ENCODE measurements at regions not wholly inside any gene's neighbourhood (a gene's known extent, or its start where the extent isn't known, plus 50 kb on each side); places are given as distances from the start of the nearest gene placed in this dataset.

DNA sequence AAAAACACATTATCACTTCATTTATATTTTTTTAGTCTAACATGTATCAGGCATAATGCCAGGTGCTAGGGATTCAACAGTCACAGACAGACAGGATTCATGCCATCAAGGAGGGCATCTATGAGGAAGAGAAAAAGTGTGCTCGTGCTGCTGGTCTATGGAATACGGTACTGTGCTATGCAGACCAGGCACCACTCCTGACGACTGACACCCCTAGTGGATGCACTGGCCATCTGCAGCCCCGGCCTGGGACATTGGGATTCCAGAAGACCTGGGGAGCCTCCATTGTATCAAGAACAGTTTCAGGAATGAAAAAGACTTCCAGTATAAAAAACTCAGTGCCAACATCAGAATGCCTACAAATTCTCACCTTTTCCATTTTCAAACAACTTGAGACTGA is 94.0 kb downstream of the KLF12 start:
- H3K27me3 ChIP-seq (replicated peaks; ENCODE audit: control insufficient read depth, insufficient read depth, low read length), result no peaks in the 10 kb centered on the region
- no peaks in the 10 kb centered on the region for H3K36me3 ChIP-seq (ENCODE audit: control insufficient read depth, insufficient read depth, low read length, severe bottlenecking)
- no peak for DNase-seq (ENCODE audit: low read depth)
- H3K9me3 ChIP-seq (ENCODE audit: control insufficient read depth, low read length), result no peaks in the 10 kb centered on the region
- no peak overlapping the region for H3K4me3 ChIP-seq (ENCODE audit: low read length)
- no peaks in the 10 kb centered on the region for H3K4me1 ChIP-seq (ENCODE audit: control insufficient read depth, insufficient read depth, low read length)
- no peak overlapping the region for H3K9ac ChIP-seq (ENCODE audit: low read length)

DNA sequence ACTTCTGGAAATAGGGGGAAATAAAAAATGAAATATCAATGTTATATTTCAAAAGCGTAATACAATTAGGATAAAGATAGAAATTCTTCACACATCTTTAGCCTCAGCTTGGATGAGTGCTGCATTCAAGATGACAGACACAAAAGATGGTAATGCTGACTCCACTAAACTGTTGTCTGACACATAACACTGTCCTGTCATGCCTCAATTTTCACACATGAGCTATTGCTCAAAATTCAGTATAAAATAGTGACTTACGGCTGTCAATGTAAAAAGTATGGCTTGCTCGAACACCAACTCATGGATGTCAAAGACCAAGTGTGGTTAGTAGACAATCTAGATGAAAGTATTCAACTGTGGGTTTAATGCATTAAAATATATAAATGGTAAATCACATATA is 94.5 kb downstream of the KLF12 start:
- Histone ChIP-seq H3K27me3 (replicated peaks; ENCODE audit: control insufficient read depth, insufficient read depth, low read length) (no peaks in the 10 kb centered on the region), H3K9ac (ENCODE audit: low read length) (no peak overlapping the region), H3K36me3 (ENCODE audit: control insufficient read depth, insufficient read depth, low read length, severe bottlenecking) (no peaks in the 10 kb centered on the region), H3K9me3 (ENCODE audit: control insufficient read depth, low read length) (no peaks in the 10 kb centered on the region), H3K4me3 (ENCODE audit: low read length) (no peak overlapping the region), H3K4me1 (ENCODE audit: control insufficient read depth, insufficient read depth, low read length) (no peaks in the 10 kb centered on the region)
- DNase-seq (ENCODE audit: low read depth), result no peak

GRCh38 chr13:74039154-74039553 is 95.0 kb downstream of the KLF12 start:
- Histone ChIP-seq H3K9ac (ENCODE audit: low read length) (no peak overlapping the region), H3K27me3 (replicated peaks; ENCODE audit: control insufficient read depth, insufficient read depth, low read length) (no peaks in the 10 kb centered on the region), H3K4me3 (ENCODE audit: low read length) (no peak overlapping the region), H3K36me3 (ENCODE audit: control insufficient read depth, insufficient read depth, low read length, severe bottlenecking) (no peaks in the 10 kb centered on the region), H3K4me1 (ENCODE audit: control insufficient read depth, insufficient read depth, low read length) (no peaks in the 10 kb centered on the region), H3K9me3 (ENCODE audit: control insufficient read depth, low read length) (no peaks in the 10 kb centered on the region)
- DNase-seq (ENCODE audit: low read depth), result no peak

GRCh38 chr13:74037762-74038161 is 96.4 kb downstream of the KLF12 start:
- no peaks in the 10 kb centered on the region for H3K36me3 ChIP-seq (ENCODE audit: control insufficient read depth, insufficient read depth, low read length, severe bottlenecking)
- H3K4me3 ChIP-seq (ENCODE audit: low read length), result no peak overlapping the region
- H3K9ac ChIP-seq (ENCODE audit: low read length), result no peak overlapping the region
- peaks cover 5% of the 10 kb centered on the region for H3K4me1 ChIP-seq (ENCODE audit: control insufficient read depth, insufficient read depth, low read length)
- H3K9me3 ChIP-seq (ENCODE audit: control insufficient read depth, low read length), result no peaks in the 10 kb centered on the region
- no peaks in the 10 kb centered on the region for H3K27me3 ChIP-seq (replicated peaks; ENCODE audit: control insufficient read depth, insufficient read depth, low read length)
- no peak for DNase-seq (ENCODE audit: low read depth)

- Histone ChIP-seq H3K36me3 (ENCODE audit: control insufficient read depth, insufficient read depth, low read length, severe bottlenecking) (no peaks in the 10 kb centered on the region), H3K9me3 (ENCODE audit: control insufficient read depth, low read length) (no peaks in the 10 kb centered on the region), H3K9ac (ENCODE audit: low read length) (no peak overlapping the region), H3K27me3 (replicated peaks; ENCODE audit: control insufficient read depth, insufficient read depth, low read length) (no peaks in the 10 kb centered on the region), H3K4me1 (ENCODE audit: control insufficient read depth, insufficient read depth, low read length) (peaks cover 10% of the 10 kb centered on the region), H3K4me3 (ENCODE audit: low read length) (no peak overlapping the region)
- DNase-seq (ENCODE audit: low read depth), result no peak
Observed at GRCh38 chr13:74036373-74036772, 97.8 kb downstream of the KLF12 start.

DNA sequence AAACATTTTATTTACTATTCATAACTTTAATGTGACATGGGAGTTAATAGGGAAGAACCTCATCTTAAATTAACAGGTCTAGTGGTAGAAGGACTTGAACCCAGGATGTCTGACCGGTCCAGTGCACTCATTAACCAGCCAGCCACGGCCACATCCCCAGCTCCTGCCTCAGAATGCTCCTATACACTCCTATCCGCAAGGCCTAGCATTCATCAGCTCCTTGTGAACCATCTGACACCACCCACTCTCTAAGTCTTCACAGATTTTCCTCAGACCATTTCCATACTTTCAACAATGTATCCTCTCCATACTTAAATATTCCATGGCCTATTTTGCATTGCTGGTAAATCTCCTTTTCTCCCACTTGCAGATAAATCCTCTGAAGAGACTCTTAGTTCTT is 98.3 kb downstream of the KLF12 start:
- no peak for DNase-seq (ENCODE audit: low read depth)
- H3K9me3 ChIP-seq (ENCODE audit: control insufficient read depth, low read length), result no peaks in the 10 kb centered on the region
- H3K36me3 ChIP-seq (ENCODE audit: control insufficient read depth, insufficient read depth, low read length, severe bottlenecking), result no peaks in the 10 kb centered on the region
- no peak overlapping the region for H3K9ac ChIP-seq (ENCODE audit: low read length)
- peaks cover 10% of the 10 kb centered on the region for H3K4me1 ChIP-seq (ENCODE audit: control insufficient read depth, insufficient read depth, low read length)
- H3K4me3 ChIP-seq (ENCODE audit: low read length), result no peak overlapping the region
- H3K27me3 ChIP-seq (replicated peaks; ENCODE audit: control insufficient read depth, insufficient read depth, low read length), result no peaks in the 10 kb centered on the region

- DNase-seq (ENCODE audit: low read depth), result no peak
- H3K36me3 ChIP-seq (ENCODE audit: control insufficient read depth, insufficient read depth, low read length, severe bottlenecking), result no peaks in the 10 kb centered on the region
- H3K9ac ChIP-seq (ENCODE audit: low read length), result peak overlapping the region; percentile 61
- H3K4me3 ChIP-seq (ENCODE audit: low read length), result peak overlapping the region; percentile 76
- H3K4me1 ChIP-seq (ENCODE audit: control insufficient read depth, insufficient read depth, low read length), result peaks cover 10% of the 10 kb centered on the region
- H3K9me3 ChIP-seq (ENCODE audit: control insufficient read depth, low read length), result no peaks in the 10 kb centered on the region
- H3K27me3 ChIP-seq (replicated peaks; ENCODE audit: control insufficient read depth, insufficient read depth, low read length), result no peaks in the 10 kb centered on the region
Observed at GRCh38 chr13:74032325-74032724, 101.9 kb downstream of the KLF12 start.

DNA sequence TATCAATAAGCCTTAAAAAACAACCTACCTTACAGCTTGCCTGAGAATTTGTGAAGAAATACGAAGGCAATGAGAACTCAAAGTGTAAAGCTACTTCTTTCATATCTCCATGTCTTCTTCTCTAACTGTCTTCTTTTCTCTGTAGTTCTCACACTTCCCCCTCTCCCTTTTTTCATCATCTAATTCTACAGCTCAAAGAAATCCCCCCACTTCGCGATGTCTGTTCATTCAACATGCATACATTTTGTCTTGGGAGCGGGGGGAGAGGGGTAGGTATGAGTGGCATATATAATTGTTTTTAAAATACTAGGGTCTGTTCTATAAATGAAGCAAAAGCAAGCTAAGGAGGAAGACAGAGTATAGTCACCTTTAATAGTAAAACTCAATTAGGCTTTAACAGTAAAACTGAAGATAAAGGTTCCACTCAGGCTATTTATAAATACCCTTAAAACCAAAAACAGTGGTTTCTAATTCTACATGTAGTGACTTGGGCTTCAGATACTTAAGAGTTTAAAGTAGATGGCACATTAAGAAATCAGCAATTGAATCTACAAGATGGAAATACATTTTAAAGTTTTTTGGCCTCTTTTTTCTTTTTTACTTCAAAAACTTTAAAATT is 106.9 kb downstream of the KLF12 start:
- Histone ChIP-seq H3K9me3 (ENCODE audit: control insufficient read depth, low read length) (no peaks in the 10 kb centered on the region), H3K36me3 (ENCODE audit: control insufficient read depth, insufficient read depth, low read length, severe bottlenecking) (no peaks in the 10 kb centered on the region), H3K27me3 (replicated peaks; ENCODE audit: control insufficient read depth, insufficient read depth, low read length) (no peaks in the 10 kb centered on the region), H3K9ac (ENCODE audit: low read length) (no peak overlapping the region), H3K4me3 (ENCODE audit: low read length) (no peak overlapping the region), H3K4me1 (ENCODE audit: control insufficient read depth, insufficient read depth, low read length) (peaks cover 4% of the 10 kb centered on the region)
- DNase-seq (ENCODE audit: low read depth), result no peak

DNA sequence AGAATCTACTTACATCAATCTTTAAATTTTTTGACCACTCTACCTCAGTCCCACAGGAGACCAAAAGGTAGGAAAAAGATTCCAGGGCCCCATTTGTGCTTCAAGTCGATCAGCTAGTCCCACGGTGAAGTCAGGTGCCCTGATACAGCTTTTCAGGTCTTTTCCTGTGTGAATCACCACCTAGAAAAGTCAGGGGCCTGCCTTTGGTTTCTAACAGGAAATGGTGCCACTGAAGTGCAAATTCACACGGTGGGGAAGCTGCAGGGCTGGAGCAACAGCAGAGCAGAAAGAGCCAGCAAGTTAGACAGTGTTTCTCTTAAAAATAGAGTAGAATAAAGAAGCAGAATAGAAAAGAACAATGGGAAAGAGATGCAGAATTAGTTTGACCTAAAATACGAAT is 107.5 kb downstream of the KLF12 start:
- H3K4me3 ChIP-seq (ENCODE audit: low read length), result no peak overlapping the region

GRCh38 chr13:74025369-74025768 is 108.8 kb downstream of the KLF12 start:
- Histone ChIP-seq H3K4me3 (ENCODE audit: low read length) (no peak overlapping the region), H3K9me3 (ENCODE audit: control insufficient read depth, low read length) (no peaks in the 10 kb centered on the region), H3K36me3 (ENCODE audit: control insufficient read depth, insufficient read depth, low read length, severe bottlenecking) (no peaks in the 10 kb centered on the region), H3K4me1 (ENCODE audit: control insufficient read depth, insufficient read depth, low read length) (no peaks in the 10 kb centered on the region), H3K9ac (ENCODE audit: low read length) (no peak overlapping the region), H3K27me3 (replicated peaks; ENCODE audit: control insufficient read depth, insufficient read depth, low read length) (no peaks in the 10 kb centered on the region)
- no peak for DNase-seq (ENCODE audit: low read depth)

More for the DNA sequence above, 107.5 kb downstream of the KLF12 start:
- H3K9ac ChIP-seq (ENCODE audit: low read length), result no peak overlapping the region
- H3K36me3 ChIP-seq (ENCODE audit: control insufficient read depth, insufficient read depth, low read length, severe bottlenecking), result no peaks in the 10 kb centered on the region
- H3K27me3 ChIP-seq (replicated peaks; ENCODE audit: control insufficient read depth, insufficient read depth, low read length), result no peaks in the 10 kb centered on the region
- DNase-seq (ENCODE audit: low read depth), result no peak
- H3K4me1 ChIP-seq (ENCODE audit: control insufficient read depth, insufficient read depth, low read length), result no peaks in the 10 kb centered on the region
- no peaks in the 10 kb centered on the region for H3K9me3 ChIP-seq (ENCODE audit: control insufficient read depth, low read length)

DNA sequence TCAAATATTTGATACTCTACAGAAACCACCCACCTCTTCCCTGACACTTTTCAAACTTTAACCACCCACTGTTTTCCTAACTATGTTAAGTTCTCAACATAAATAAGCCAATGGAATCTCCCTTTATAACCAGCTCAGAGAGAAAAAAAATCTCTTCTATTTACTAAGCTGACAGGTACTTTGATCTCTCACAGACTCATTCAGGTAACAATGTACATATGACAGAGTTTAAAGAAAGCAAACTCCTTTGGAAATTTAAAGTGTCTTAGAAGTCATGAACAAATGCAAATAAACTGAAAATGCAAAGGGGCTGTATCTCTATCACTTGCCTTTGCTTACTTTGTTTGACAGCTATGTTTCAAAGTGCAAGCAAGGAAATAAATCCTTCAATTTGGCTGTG is 109.3 kb downstream of the KLF12 start:
- Histone ChIP-seq H3K36me3 (ENCODE audit: control insufficient read depth, insufficient read depth, low read length, severe bottlenecking) (no peaks in the 10 kb centered on the region), H3K9ac (ENCODE audit: low read length) (no peak overlapping the region), H3K9me3 (ENCODE audit: control insufficient read depth, low read length) (no peaks in the 10 kb centered on the region), H3K4me1 (ENCODE audit: control insufficient read depth, insufficient read depth, low read length) (no peaks in the 10 kb centered on the region), H3K27me3 (replicated peaks; ENCODE audit: control insufficient read depth, insufficient read depth, low read length) (no peaks in the 10 kb centered on the region), H3K4me3 (ENCODE audit: low read length) (no peak overlapping the region)
- DNase-seq (ENCODE audit: low read depth), result no peak

- no peaks in the 10 kb centered on the region for H3K27me3 ChIP-seq (replicated peaks; ENCODE audit: control insufficient read depth, insufficient read depth, low read length)
- no peak overlapping the region for H3K9ac ChIP-seq (ENCODE audit: low read length)
- no peak for DNase-seq (ENCODE audit: low read depth)
- H3K9me3 ChIP-seq (ENCODE audit: control insufficient read depth, low read length), result no peaks in the 10 kb centered on the region
- no peak overlapping the region for H3K4me3 ChIP-seq (ENCODE audit: low read length)
- no peaks in the 10 kb centered on the region for H3K36me3 ChIP-seq (ENCODE audit: control insufficient read depth, insufficient read depth, low read length, severe bottlenecking)
- no peaks in the 10 kb centered on the region for H3K4me1 ChIP-seq (ENCODE audit: control insufficient read depth, insufficient read depth, low read length)
Observed at GRCh38 chr13:74024314-74024713, 109.9 kb downstream of the KLF12 start.
